ENCODE measurements at regions not wholly inside any gene's neighbourhood (a gene's known extent, or its start where the extent isn't known, plus 50 kb on each side); places are given as distances from the start of the nearest gene placed in this dataset.

DNA sequence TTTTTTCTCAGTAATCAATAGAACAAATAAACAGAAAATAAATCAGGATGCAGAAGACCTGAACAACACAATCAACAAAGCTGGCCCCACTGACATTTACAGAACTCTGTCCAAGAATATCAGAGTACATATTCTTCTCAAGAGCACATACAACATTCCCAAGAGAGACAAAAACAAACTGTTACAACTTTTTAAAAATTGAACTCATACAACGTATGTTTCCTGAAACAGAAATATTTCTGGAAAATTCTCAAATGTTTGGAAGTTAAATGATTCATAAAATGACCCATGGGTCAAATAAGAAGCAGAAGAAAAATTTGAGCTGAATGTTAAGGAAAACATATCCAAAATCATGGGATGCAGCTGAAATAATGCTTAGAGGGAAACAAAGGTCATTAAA lies 93.9 kb upstream of the VIPR2 start:
- Histone ChIP-seq H3K9ac (ENCODE audit: low read length in 5 of 5) (no peak overlapping the region), H3K4me1 (ENCODE audit: control insufficient read depth in 5 of 5, insufficient read depth in 5 of 5, low read length in 5 of 5) (no peaks in the 10 kb centered on the region), H3K27ac (ENCODE audit: low read depth, low read length) (no peak overlapping the region), H3K9me3 (ENCODE audit: control insufficient read depth in 5 of 5, low read length in 5 of 5) (no peaks in the 10 kb centered on the region), H3K36me3 (ENCODE audit: control insufficient read depth in 5 of 5, insufficient read depth in 5 of 5, low read length in 5 of 5) (no peaks in the 10 kb centered on the region), H3K27me3 (ENCODE audit: control insufficient read depth in 5 of 5, insufficient read depth in 4 of 5, low read length in 5 of 5) (peaks cover 0 to 4% (median 0%) of the 10 kb centered on the region in 5 donors), H3K4me3 (ENCODE audit: low read depth in 1 of 5, low read length in 5 of 5) (no peak overlapping the region)

DNA sequence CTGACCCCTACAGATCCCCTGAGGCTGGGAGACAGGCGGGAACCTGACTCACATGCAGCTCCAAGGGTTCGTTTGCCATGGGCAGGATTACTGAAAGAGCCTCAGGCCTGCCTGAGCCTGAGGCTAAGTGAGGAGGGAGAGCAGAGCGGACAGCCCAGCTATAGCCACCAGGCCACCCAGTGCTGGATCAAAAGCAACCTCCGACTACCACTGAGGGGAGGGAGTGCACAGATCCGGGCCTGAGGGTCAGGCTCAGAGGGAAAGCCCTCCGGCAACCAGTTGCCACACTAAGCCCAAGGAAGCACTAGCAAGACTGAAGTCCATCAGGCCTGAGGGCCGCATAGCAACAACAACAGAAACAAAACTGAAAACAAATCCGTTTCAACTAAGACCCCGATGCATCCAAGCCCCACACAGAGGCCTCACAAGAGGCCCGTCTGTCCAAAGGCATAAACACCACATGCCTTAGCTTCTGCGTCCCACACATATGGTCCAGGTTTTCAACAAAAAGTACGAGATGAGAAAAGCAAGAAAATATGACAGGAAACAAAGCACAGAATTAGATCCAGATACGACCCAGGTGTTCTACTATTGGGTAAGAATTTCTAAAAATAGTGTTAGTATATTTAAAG lies 92.5 kb upstream of the VIPR2 start:
- peaks cover 0 to 4% (median 0%) of the 10 kb centered on the region in 5 donors for H3K27me3 ChIP-seq (ENCODE audit: control insufficient read depth in 5 of 5, insufficient read depth in 4 of 5, low read length in 5 of 5)
- no peak overlapping the region for H3K9ac ChIP-seq (ENCODE audit: low read length in 5 of 5)
- no peaks in the 10 kb centered on the region for H3K36me3 ChIP-seq (ENCODE audit: control insufficient read depth in 5 of 5, insufficient read depth in 5 of 5, low read length in 5 of 5)
- H3K9me3 ChIP-seq (ENCODE audit: control insufficient read depth in 5 of 5, low read length in 5 of 5), result no peaks in the 10 kb centered on the region
- no peak overlapping the region for H3K4me3 ChIP-seq (ENCODE audit: low read depth in 1 of 5, low read length in 5 of 5)
- no peak overlapping the region for H3K27ac ChIP-seq (ENCODE audit: low read depth, low read length)
- no peaks in the 10 kb centered on the region for H3K4me1 ChIP-seq (ENCODE audit: control insufficient read depth in 5 of 5, insufficient read depth in 5 of 5, low read length in 5 of 5)

DNA sequence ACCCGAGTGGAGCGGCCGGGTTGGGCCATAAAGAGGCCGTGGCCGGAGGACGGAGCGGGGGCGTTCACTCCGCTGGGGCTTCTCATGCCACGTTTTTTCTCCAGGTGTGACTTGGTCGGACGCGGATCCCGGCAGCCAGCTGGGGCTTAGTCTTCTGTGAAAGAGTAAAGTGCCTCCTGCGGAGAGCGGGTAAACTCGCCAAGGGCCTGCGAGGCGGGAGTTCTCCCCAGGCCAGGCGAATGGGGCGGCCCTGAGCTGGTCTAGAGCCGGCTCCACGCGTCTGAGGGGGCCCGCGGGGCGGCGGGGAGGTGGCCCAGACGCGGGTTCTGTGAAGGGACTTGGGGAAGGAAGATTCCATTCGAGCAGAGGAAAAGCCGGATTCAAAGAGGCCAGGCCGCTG lies 86.3 kb upstream of the VIPR2 start:
- Histone ChIP-seq H3K27me3 (ENCODE audit: control insufficient read depth in 5 of 5, insufficient read depth in 4 of 5, low read length in 5 of 5) (peaks cover 0 to 2% (median 0%) of the 10 kb centered on the region in 5 donors), H3K27ac (ENCODE audit: low read depth, low read length) (no peak overlapping the region), H3K9ac (ENCODE audit: low read length in 5 of 5) (no peak overlapping the region), H3K36me3 (ENCODE audit: control insufficient read depth in 5 of 5, insufficient read depth in 5 of 5, low read length in 5 of 5) (no peaks in the 10 kb centered on the region), H3K4me1 (ENCODE audit: control insufficient read depth in 5 of 5, insufficient read depth in 5 of 5, low read length in 5 of 5) (no peaks in the 10 kb centered on the region), H3K4me3 (ENCODE audit: low read depth in 1 of 5, low read length in 5 of 5) (no peak overlapping the region), H3K9me3 (ENCODE audit: control insufficient read depth in 5 of 5, low read length in 5 of 5) (no peaks in the 10 kb centered on the region)

DNA sequence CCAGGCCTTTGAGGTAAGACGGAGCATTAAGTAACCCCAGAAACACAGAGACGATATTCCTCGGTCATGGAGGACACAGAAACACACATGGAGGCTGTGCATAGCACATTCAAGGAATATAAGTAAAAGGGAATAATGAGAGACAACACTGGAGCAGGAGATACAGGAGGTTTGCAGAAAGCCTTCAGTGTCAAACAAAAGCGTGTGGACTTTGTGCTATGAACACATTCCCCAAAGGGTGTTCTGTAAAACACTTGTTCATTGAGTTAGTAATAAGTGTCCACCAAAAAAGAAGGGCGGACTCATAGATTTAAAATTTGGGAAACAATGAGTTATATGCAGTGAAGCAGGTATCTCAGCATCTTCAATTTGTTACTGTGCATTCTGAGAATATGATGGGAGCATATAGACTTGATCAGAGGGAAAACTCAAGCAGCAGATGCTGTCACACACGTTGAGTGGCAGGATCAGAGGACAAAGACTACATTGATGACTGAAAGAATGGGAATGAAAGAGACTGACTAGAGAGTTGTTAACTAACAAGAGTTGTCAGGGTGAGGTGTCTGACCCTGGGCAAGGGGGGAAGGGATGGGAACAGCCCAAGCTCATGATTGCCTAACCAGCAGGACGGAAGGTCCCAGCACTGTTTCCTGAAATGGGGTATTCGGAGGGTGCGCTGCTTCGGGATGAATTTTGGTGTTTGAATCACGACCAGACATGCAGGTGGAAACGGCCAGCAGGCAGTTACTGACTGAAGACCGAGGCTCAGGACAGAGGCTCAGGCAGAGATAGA lies 85.2 kb upstream of the VIPR2 start:
- Histone ChIP-seq H3K9ac (ENCODE audit: low read length in 5 of 5) (no peak overlapping the region), H3K9me3 (ENCODE audit: control insufficient read depth in 5 of 5, low read length in 5 of 5) (no peaks in the 10 kb centered on the region), H3K36me3 (ENCODE audit: control insufficient read depth in 5 of 5, insufficient read depth in 5 of 5, low read length in 5 of 5) (no peaks in the 10 kb centered on the region), H3K4me3 (ENCODE audit: low read depth in 1 of 5, low read length in 5 of 5) (no peak overlapping the region), H3K27me3 (ENCODE audit: control insufficient read depth in 5 of 5, insufficient read depth in 4 of 5, low read length in 5 of 5) (peaks cover 0 to 2% (median 0%) of the 10 kb centered on the region in 5 donors), H3K27ac (ENCODE audit: low read depth, low read length) (no peak overlapping the region), H3K4me1 (ENCODE audit: control insufficient read depth in 5 of 5, insufficient read depth in 5 of 5, low read length in 5 of 5) (no peaks in the 10 kb centered on the region)

DNA sequence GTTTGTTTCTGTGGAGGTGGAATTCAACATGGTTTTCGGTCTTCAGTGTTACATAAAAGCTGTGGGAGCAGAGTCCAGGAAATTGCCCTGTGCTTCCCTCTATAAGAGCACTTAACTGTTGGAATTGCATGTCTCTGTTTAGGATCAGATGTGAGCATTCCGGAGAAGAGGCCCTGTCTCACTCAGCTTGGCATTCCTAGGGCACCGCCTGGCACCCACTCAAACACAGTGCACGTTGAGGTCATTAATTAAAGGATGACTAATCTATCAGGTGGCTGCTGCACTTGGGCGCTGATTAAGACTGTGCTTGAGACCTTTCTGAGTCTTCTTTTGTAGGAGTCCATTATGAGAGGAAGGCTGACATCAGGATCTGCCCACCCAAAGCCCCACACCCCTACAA lies 82.8 kb upstream of the VIPR2 start:
- no peaks in the 10 kb centered on the region for H3K36me3 ChIP-seq (ENCODE audit: control insufficient read depth in 5 of 5, insufficient read depth in 5 of 5, low read length in 5 of 5)
- H3K9me3 ChIP-seq (ENCODE audit: control insufficient read depth in 5 of 5, low read length in 5 of 5), result no peaks in the 10 kb centered on the region
- H3K9ac ChIP-seq (ENCODE audit: low read length in 5 of 5), result no peak overlapping the region
- peaks cover 0 to 2% (median 0%) of the 10 kb centered on the region in 5 donors for H3K27me3 ChIP-seq (ENCODE audit: control insufficient read depth in 5 of 5, insufficient read depth in 4 of 5, low read length in 5 of 5)
- no peaks in the 10 kb centered on the region for H3K4me1 ChIP-seq (ENCODE audit: control insufficient read depth in 5 of 5, insufficient read depth in 5 of 5, low read length in 5 of 5)
- H3K27ac ChIP-seq (ENCODE audit: low read depth, low read length), result no peak overlapping the region
- no peak overlapping the region for H3K4me3 ChIP-seq (ENCODE audit: low read depth in 1 of 5, low read length in 5 of 5)

DNA sequence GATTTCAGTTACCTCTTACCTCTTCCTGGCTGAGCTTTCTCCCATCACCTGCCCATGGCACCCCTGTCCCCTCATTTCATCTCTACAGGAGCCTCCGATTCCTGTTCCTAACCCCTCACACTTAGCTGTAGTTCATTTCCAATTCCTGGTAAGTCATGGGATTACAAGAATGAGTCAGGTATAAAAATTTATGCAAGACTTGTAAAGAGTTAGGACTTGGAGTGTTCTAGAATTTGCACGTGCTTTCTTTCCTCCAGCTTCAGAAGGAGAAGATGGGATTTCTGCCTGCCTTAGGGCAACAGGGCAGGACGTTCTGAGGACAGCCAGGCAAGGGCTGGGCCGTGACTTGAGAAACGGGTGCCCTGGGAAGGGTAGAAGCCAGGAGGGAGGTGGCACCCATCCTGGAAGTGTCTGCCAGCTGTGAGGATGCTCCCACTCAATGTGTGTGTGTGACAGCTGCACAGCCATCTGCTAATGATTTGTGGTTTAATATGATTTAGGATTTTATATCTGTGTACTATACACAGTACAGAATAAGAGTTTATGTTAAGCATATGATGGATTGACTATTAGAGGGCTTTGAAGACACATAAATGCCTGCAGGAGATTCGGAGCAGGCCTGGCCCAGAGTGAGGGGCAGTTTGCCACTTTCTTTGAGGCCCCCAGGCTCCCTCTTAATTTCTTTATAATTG lies 81.5 kb upstream of the VIPR2 start:
- H3K27me3 ChIP-seq (ENCODE audit: control insufficient read depth in 5 of 5, insufficient read depth in 4 of 5, low read length in 5 of 5), result peaks cover 0 to 2% (median 0%) of the 10 kb centered on the region in 5 donors
- no peaks in the 10 kb centered on the region for H3K9me3 ChIP-seq (ENCODE audit: control insufficient read depth in 5 of 5, low read length in 5 of 5)
- H3K4me1 ChIP-seq (ENCODE audit: control insufficient read depth in 5 of 5, insufficient read depth in 5 of 5, low read length in 5 of 5), result no peaks in the 10 kb centered on the region
- H3K9ac ChIP-seq (ENCODE audit: low read length in 5 of 5), result no peak overlapping the region
- no peaks in the 10 kb centered on the region for H3K36me3 ChIP-seq (ENCODE audit: control insufficient read depth in 5 of 5, insufficient read depth in 5 of 5, low read length in 5 of 5)
- H3K27ac ChIP-seq (ENCODE audit: low read depth, low read length), result no peak overlapping the region
- no peak overlapping the region for H3K4me3 ChIP-seq (ENCODE audit: low read depth in 1 of 5, low read length in 5 of 5)

DNA sequence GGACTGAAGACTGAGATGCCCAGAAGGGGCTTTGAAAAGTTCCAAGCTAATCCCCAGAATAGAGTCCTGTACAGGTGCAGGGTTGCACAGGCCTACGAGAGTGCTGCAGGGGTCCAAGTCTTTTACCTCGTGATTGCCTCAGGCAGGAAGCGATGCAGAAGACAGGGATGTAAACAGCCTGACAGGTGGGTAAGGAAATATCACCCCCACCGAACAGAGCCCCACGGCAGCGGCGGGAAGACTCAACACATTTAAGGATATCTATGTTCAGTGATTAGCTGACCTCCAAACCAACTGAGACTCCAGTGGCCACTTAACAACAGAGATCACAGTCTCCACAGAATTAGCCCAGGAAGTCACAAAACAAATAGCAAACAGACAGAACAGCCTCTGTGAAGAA lies 73.9 kb upstream of the VIPR2 start:
- Histone ChIP-seq H3K9me3 (ENCODE audit: control insufficient read depth in 5 of 5, low read length in 5 of 5) (no peaks in the 10 kb centered on the region), H3K27me3 (ENCODE audit: control insufficient read depth in 5 of 5, insufficient read depth in 4 of 5, low read length in 5 of 5) (peaks cover 0 to 5% (median 2%) of the 10 kb centered on the region in 5 donors), H3K4me3 (ENCODE audit: low read depth in 1 of 5, low read length in 5 of 5) (no peak overlapping the region), H3K27ac (ENCODE audit: low read depth, low read length) (no peak overlapping the region), H3K36me3 (ENCODE audit: control insufficient read depth in 5 of 5, insufficient read depth in 5 of 5, low read length in 5 of 5) (no peaks in the 10 kb centered on the region), H3K4me1 (ENCODE audit: control insufficient read depth in 5 of 5, insufficient read depth in 5 of 5, low read length in 5 of 5) (no peaks in the 10 kb centered on the region), H3K9ac (ENCODE audit: low read length in 5 of 5) (no peak overlapping the region)

DNA sequence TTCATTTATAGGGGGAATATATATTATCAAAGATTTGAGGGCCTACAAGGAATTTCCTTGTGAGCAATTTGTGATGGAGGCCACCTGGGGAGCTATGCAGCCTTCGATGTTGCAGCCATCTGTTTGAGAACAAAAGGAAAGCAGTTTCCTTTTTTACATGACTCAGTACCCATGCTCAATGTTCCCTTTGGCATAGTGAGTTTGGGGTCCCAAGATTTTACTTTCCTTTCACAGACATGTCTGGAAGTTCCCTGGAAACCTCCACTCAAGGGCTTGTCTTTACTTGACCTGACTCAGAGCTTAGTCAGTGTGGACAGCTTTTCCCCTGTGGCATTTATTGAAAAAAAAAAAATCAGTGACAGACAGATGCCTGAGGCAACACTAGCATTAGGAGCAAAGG lies 73.5 kb upstream of the VIPR2 start:
- Histone ChIP-seq H3K9ac (ENCODE audit: low read length in 5 of 5) (no peak overlapping the region), H3K36me3 (ENCODE audit: control insufficient read depth in 5 of 5, insufficient read depth in 5 of 5, low read length in 5 of 5) (no peaks in the 10 kb centered on the region), H3K4me1 (ENCODE audit: control insufficient read depth in 5 of 5, insufficient read depth in 5 of 5, low read length in 5 of 5) (no peaks in the 10 kb centered on the region), H3K27me3 (ENCODE audit: control insufficient read depth in 5 of 5, insufficient read depth in 4 of 5, low read length in 5 of 5) (peaks cover 0 to 5% (median 2%) of the 10 kb centered on the region in 5 donors), H3K4me3 (ENCODE audit: low read depth in 1 of 5, low read length in 5 of 5) (no peak overlapping the region), H3K9me3 (ENCODE audit: control insufficient read depth in 5 of 5, low read length in 5 of 5) (no peaks in the 10 kb centered on the region), H3K27ac (ENCODE audit: low read depth, low read length) (no peak overlapping the region)

DNA sequence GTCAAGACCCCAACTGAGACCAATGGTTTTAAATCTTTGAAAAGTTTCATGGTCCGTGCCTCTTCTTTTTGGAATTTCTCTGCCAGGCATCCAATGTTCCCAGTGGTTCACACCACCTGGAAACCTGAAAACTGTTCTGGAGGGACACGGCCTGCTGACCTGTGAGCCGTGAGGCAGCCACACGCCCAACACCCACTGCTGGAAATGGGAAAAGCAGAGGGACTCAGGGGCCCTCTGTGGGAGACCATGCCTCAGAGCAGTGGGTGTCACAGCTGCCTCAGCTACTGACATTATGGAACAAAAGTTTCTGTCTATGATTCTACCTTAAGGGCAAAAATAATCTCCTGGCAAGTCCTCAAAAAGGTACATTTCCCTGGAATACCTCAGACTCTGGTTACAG lies 70.4 kb upstream of the VIPR2 start:
- Histone ChIP-seq H3K36me3 (ENCODE audit: control insufficient read depth in 5 of 5, insufficient read depth in 5 of 5, low read length in 5 of 5) (no peaks in the 10 kb centered on the region), H3K27me3 (ENCODE audit: control insufficient read depth in 5 of 5, insufficient read depth in 4 of 5, low read length in 5 of 5) (peaks cover 0 to 5% (median 2%) of the 10 kb centered on the region in 5 donors), H3K9ac (ENCODE audit: low read length in 5 of 5) (no peak overlapping the region), H3K27ac (ENCODE audit: low read depth, low read length) (no peak overlapping the region), H3K4me1 (ENCODE audit: control insufficient read depth in 5 of 5, insufficient read depth in 5 of 5, low read length in 5 of 5) (peaks cover 0 to 6% (median 0%) of the 10 kb centered on the region in 5 donors), H3K9me3 (ENCODE audit: control insufficient read depth in 5 of 5, low read length in 5 of 5) (no peaks in the 10 kb centered on the region), H3K4me3 (ENCODE audit: low read depth in 1 of 5, low read length in 5 of 5) (no peak overlapping the region)

DNA sequence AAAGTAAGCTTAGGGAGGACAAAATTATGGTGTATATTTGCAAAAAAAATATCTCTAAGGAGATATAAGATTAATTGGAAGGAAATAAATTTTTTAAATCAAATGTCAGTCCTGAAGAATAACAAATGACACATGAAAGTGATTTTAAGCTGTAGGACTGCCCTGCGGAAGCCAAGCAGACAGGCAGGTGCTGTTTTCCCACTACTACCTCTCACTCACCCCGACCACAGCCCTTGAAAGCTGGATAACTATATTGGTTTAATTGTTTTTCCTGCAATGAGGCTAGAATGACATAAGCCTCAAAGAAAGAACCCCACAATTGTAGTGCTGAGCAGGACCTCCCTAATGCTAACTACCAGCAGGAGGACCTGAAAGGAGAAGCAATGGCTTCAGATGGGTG lies 68.6 kb upstream of the VIPR2 start:
- Histone ChIP-seq H3K9me3 (ENCODE audit: control insufficient read depth in 5 of 5, low read length in 5 of 5) (no peaks in the 10 kb centered on the region), H3K36me3 (ENCODE audit: control insufficient read depth in 5 of 5, insufficient read depth in 5 of 5, low read length in 5 of 5) (no peaks in the 10 kb centered on the region), H3K4me3 (ENCODE audit: low read depth in 1 of 5, low read length in 5 of 5) (no peak overlapping the region), H3K4me1 (ENCODE audit: control insufficient read depth in 5 of 5, insufficient read depth in 5 of 5, low read length in 5 of 5) (peaks cover 0 to 6% (median 0%) of the 10 kb centered on the region in 5 donors), H3K27ac (ENCODE audit: low read depth, low read length) (no peak overlapping the region), H3K27me3 (ENCODE audit: control insufficient read depth in 5 of 5, insufficient read depth in 4 of 5, low read length in 5 of 5) (peaks cover 0 to 5% (median 4%) of the 10 kb centered on the region in 5 donors), H3K9ac (ENCODE audit: low read length in 5 of 5) (no peak overlapping the region)

All from subcutaneous abdominal adipose tissue (tissue), 5 donors.